Neural progenitor cell (in vitro differentiated cells): ENCODE measurements at regions not wholly inside any gene's neighbourhood (a gene's known extent, or its start where the extent isn't known, plus 50 kb on each side); places are given as distances from the start of the nearest gene placed in this dataset.

Experiments used
- DNase-seq: peaks from one replicate; pipeline ENCODE4 v3.0.0-alpha.2; 2016; ENCODE audit warnings: low spot score
- H2AFZ ChIP-seq: fragments of 200-600 bp; sonication (generic); replicated peaks from 2 replicates; pipeline ENCODE4 v1.6.1; 2016; ENCODE audit warnings: antibody characterized with exemption
- H3F3A ChIP-seq: fragments of 200-600 bp; sonication (generic); 2 replicates; pipeline ENCODE4 v1.6.1; 2016; ENCODE audit warnings: antibody characterized with exemption, low read depth
- H3K27ac ChIP-seq: fragments of 200-600 bp; sonication (generic); 2 replicates; pipeline ENCODE4 v1.5.1; 2016; ENCODE audit warnings: mild to moderate bottlenecking
- H3K27me3 ChIP-seq: fragments of 200-600 bp; sonication (generic); 2 replicates; pipeline ENCODE4 v1.6.1; 2016; ENCODE audit warnings: mild to moderate bottlenecking, moderate library complexity
- H3K36me3 ChIP-seq: fragments of 200-600 bp; sonication (generic); 2 replicates; pipeline ENCODE4 v1.5.1; 2016
- H3K4me1 ChIP-seq: fragments of 200-600 bp; sonication (generic); 2 replicates; pipeline ENCODE4 v1.6.1; 2016; ENCODE audit warnings: mixed run types
- H3K4me2 ChIP-seq: fragments of 200-600 bp; sonication (generic); 2 replicates; pipeline ENCODE4 v1.6.1; 2016
- H3K4me3 ChIP-seq: fragments of 200-600 bp; sonication (generic); 2 replicates; pipeline ENCODE4 v1.5.1; 2016
- H3K79me2 ChIP-seq: fragments of 200-600 bp; sonication (generic); 2 replicates; pipeline ENCODE4 v1.6.1; 2016; ENCODE audit warnings: low read depth
- H3K9ac ChIP-seq: fragments of 200-600 bp; sonication (generic); 2 replicates; pipeline ENCODE4 v1.6.1; 2016
- H3K9me3 ChIP-seq: fragments of 200-600 bp; sonication (generic); 2 replicates; pipeline ENCODE4 v1.5.1; 2016; ENCODE audit warnings: low read depth
- H4K20me1 ChIP-seq: fragments of 200-600 bp; sonication (generic); 2 replicates; pipeline ENCODE4 v1.6.1; 2016; ENCODE audit warnings: low read depth
- H3K27ac Mint-ChIP-seq: 3 replicates; pipeline ENCODE4 v1.8.0; 2021; ENCODE audit warnings: mixed read lengths
- H3K27me3 Mint-ChIP-seq: 2 replicates; pipeline ENCODE4 v1.8.0; 2022; ENCODE audit warnings: low read depth, mild to moderate bottlenecking, inconsistent platforms, moderate library complexity, mixed read lengths; ENCODE audit not compliant: insufficient read depth
- H3K36me3 Mint-ChIP-seq: 3 replicates; pipeline ENCODE4 v1.8.0; 2021; ENCODE audit warnings: mixed read lengths
- H3K4me1 Mint-ChIP-seq: 3 replicates; pipeline ENCODE4 v1.8.0; 2021; ENCODE audit warnings: mixed read lengths
- H3K4me3 Mint-ChIP-seq: 3 replicates; pipeline ENCODE4 v1.8.0; 2021; ENCODE audit warnings: mild to moderate bottlenecking, moderate library complexity, mixed read lengths
- H3K9me3 Mint-ChIP-seq: 3 replicates; pipeline ENCODE4 v1.8.0; 2020; ENCODE audit warnings: mixed read lengths
- EZH2 ChIP-seq: fragments of 200-600 bp; sonication (generic); IDR thresholded peaks from 2 replicates; pipeline ENCODE4 v1.6.1; 2017; ENCODE audit warnings: antibody characterized with exemption, mild to moderate bottlenecking, moderate library complexity
- EZH2phosphoT487 ChIP-seq: fragments of 200-600 bp; sonication (generic); IDR thresholded peaks from 2 replicates; pipeline ENCODE4 v1.6.1; 2017; ENCODE audit warnings: antibody characterized with exemption
- TF ChIP-seq, protein P1 (sequence below): fragments of 200-600 bp; sonication (generic); IDR thresholded peaks from 2 replicates; pipeline ENCODE4 v1.5.1; 2017; ENCODE audit warnings: antibody characterized with exemption, mild to moderate bottlenecking

DNA sequence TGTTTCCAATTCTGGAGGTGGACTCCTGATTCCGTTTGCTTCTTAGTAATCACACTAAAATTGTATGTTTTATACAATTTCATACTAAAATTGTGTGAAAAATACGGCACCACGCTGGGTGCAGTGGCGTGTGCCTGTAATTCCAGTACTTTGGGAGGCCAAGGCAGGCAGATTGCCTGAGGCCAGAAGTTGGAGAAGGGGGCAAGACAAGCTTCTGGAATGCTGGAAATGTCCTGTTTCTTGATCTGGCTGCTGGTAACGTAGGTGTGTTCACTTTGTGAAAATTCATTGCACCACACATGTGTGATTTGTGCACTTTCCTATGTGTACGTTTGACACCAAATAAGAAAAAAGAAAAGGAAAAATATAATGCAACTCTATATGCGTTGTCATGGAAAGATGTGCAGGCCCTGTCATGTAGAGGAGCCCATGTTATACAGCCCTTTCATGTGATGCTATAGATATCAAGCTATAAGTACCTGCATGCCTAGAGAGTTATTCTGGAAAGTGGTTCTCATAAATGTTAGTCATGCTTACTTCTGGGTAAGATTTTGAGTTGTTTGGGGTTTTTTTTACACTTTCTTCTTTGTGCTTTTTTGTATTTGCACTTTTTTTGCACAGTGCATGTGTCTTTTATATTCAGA, 119.9 kb downstream of the TMEM174 start:
- no peak overlapping the region for H3K27ac ChIP-seq
- Mint-ChIP-seq H3K9me3 (peaks cover 3% of the 10 kb centered on the region), H3K4me3 (no peak overlapping the region), H3K36me3 (no peaks in the 10 kb centered on the region), H3K27me3 (peaks cover 28% of the 10 kb centered on the region), H3K4me1 (peaks cover 6% of the 10 kb centered on the region), H3K27ac (no peak overlapping the region)
- no peak overlapping the region for H3K4me3 ChIP-seq
- no peaks in the 10 kb centered on the region for H3K36me3 ChIP-seq
- H3K27me3 ChIP-seq, result peaks cover 79% of the 10 kb centered on the region
- peaks cover 17% of the 10 kb centered on the region for H4K20me1 ChIP-seq
- H3K9me3 ChIP-seq, result no peaks in the 10 kb centered on the region
- H3F3A ChIP-seq, result no peaks in the 10 kb centered on the region
- H3K9ac ChIP-seq, result no peak overlapping the region
- H3K79me2 ChIP-seq, result no peaks in the 10 kb centered on the region
- DNase-seq, result no peak
- H3K4me2 ChIP-seq, result no peak overlapping the region
- peaks cover under 1% of the 10 kb centered on the region for H3K4me1 ChIP-seq
- no peak overlapping the region for H2AFZ ChIP-seq
- TF ChIP-seq EZH2, result no peak

DNA sequence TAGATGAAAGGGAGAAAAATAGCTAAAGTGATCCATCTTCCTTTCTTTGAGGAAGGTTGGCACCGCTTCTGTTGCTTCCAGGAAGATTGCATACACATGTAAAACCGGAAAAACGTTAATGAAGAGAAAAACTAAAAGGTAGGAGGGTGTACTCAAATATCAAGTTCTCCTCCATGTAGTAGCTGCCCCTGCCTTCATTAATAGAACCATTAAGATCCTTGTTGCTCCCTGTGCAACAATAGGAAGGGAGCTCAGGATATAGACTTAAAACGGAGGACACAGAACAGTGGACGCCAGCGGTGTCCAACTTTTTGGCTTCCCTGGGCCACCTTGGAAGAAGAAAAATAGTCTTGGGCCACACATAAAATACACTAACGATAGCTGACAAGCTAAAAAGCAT, 118.9 kb downstream of the TMEM174 start:
- H3K79me2 ChIP-seq, result no peaks in the 10 kb centered on the region
- DNase-seq, result no peak
- no peak overlapping the region for H2AFZ ChIP-seq
- no peak overlapping the region for H3K4me3 ChIP-seq
- H3K36me3 ChIP-seq, result no peaks in the 10 kb centered on the region
- no peaks in the 10 kb centered on the region for H3K36me3 Mint-ChIP-seq
- peaks cover 68% of the 10 kb centered on the region for H3K27me3 ChIP-seq
- H3K9ac ChIP-seq, result no peak overlapping the region
- peaks cover 5% of the 10 kb centered on the region for H3K9me3 Mint-ChIP-seq
- TF ChIP-seq EZH2phosphoT487 (no peak), EZH2 (no peak)
- TF ChIP-seq, protein P1, sequence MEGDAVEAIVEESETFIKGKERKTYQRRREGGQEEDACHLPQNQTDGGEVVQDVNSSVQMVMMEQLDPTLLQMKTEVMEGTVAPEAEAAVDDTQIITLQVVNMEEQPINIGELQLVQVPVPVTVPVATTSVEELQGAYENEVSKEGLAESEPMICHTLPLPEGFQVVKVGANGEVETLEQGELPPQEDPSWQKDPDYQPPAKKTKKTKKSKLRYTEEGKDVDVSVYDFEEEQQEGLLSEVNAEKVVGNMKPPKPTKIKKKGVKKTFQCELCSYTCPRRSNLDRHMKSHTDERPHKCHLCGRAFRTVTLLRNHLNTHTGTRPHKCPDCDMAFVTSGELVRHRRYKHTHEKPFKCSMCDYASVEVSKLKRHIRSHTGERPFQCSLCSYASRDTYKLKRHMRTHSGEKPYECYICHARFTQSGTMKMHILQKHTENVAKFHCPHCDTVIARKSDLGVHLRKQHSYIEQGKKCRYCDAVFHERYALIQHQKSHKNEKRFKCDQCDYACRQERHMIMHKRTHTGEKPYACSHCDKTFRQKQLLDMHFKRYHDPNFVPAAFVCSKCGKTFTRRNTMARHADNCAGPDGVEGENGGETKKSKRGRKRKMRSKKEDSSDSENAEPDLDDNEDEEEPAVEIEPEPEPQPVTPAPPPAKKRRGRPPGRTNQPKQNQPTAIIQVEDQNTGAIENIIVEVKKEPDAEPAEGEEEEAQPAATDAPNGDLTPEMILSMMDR, result no peak
- no peaks in the 10 kb centered on the region for H3K4me1 ChIP-seq
- H3K27ac ChIP-seq, result no peak overlapping the region
- H3K9me3 ChIP-seq, result no peaks in the 10 kb centered on the region
- H3K27me3 Mint-ChIP-seq, result peaks cover 19% of the 10 kb centered on the region
- H3F3A ChIP-seq, result no peaks in the 10 kb centered on the region
- no peak overlapping the region for H3K27ac Mint-ChIP-seq
- H3K4me2 ChIP-seq, result no peak overlapping the region
- H4K20me1 ChIP-seq, result peaks cover 6% of the 10 kb centered on the region
- peaks cover 4% of the 10 kb centered on the region for H3K4me1 Mint-ChIP-seq
- H3K4me3 Mint-ChIP-seq, result no peak overlapping the region

DNA sequence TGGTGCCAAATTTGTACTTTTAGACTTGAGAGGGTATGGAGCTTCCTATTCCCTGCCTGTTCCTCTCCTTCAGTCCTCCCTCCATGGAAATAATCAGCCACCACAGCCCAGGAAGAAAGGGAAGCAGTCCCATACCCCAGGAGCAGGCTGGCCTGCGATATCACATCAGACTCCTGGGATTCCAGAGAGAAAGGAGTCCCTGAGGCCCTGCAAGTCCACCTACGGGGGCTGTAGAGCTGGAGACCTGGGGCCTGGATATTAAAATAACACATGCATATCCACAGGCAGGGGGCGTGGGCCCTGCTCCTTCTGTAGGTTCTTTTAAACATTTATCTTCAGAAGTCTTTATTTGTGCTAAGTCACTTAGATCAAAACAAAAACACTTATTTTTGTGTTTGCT, 117.2 kb downstream of the TMEM174 start:
- Histone ChIP-seq H3K79me2 (no peaks in the 10 kb centered on the region), H3K4me1 (no peaks in the 10 kb centered on the region), H3K9ac (no peak overlapping the region), H3K36me3 (no peaks in the 10 kb centered on the region), H4K20me1 (peaks cover 1% of the 10 kb centered on the region), H3K4me3 (no peak overlapping the region), H3K27ac (no peak overlapping the region), H3K27me3 (peaks cover 52% of the 10 kb centered on the region), H3K9me3 (no peaks in the 10 kb centered on the region), H3F3A (no peaks in the 10 kb centered on the region), H3K4me2 (no peak overlapping the region), H2AFZ (no peak overlapping the region)
- DNase-seq, result no peak
- H3K4me1 Mint-ChIP-seq, result peaks cover 4% of the 10 kb centered on the region
- peaks cover 3% of the 10 kb centered on the region for H3K9me3 Mint-ChIP-seq
- H3K27me3 Mint-ChIP-seq, result peaks cover 5% of the 10 kb centered on the region
- TF ChIP-seq, protein P1, result no peak
- TF ChIP-seq EZH2phosphoT487, result no peak
- no peak for TF ChIP-seq EZH2
- no peak overlapping the region for H3K4me3 Mint-ChIP-seq
- H3K36me3 Mint-ChIP-seq, result no peaks in the 10 kb centered on the region
- H3K27ac Mint-ChIP-seq, result no peak overlapping the region

DNA sequence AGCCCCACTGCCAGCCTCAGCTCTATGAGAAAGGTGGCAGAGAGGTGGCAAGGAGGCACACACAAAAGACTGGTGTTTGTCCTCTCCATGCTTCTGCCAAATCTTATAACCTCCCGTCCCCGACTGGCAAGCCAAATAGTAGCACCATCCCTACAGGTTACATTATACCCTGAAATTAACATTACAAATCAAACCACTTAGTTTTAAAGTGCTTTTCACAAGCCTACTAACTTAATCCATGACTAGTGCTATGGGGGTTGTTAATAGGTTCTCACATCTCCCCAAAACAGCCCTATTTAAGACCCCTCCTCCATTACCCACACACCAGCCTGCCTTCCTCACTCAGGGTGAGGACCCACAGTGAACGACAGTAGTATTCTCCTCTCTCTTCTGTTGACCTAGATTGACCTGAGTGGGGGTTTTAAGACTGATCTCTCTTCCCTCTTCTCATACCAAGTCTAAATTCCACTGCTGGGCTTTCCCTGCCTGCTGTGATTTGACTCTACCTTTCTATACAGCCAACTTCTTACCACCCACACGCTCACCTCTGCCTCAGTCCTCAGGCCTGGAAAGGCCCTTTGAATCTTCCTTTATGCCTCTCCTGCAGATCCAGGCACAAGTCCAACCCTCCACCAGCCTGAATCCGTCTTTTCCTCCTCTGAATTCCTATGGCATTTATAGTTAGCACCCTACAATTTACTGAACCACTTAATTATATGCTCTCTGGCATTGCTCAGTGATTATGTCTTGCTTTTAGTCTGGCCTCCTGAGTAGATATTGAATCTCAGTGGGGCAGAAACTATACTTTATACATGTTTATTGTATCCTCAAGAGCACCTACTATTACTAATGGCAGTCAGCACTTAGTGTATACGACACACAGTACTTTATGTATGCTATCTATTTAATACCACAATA, 116.1 kb downstream of the TMEM174 start:
- no peak overlapping the region for H3K9ac ChIP-seq
- Mint-ChIP-seq H3K36me3 (no peaks in the 10 kb centered on the region), H3K4me1 (peaks cover 6% of the 10 kb centered on the region), H3K27ac (no peak overlapping the region), H3K9me3 (peaks cover 3% of the 10 kb centered on the region), H3K27me3 (peaks cover 8% of the 10 kb centered on the region), H3K4me3 (no peak overlapping the region)
- H2AFZ ChIP-seq, result no peak overlapping the region
- no peak for DNase-seq
- H3K79me2 ChIP-seq, result no peaks in the 10 kb centered on the region
- H3K4me2 ChIP-seq, result no peak overlapping the region
- peaks cover 40% of the 10 kb centered on the region for H3K27me3 ChIP-seq
- H3K4me3 ChIP-seq, result no peak overlapping the region
- TF ChIP-seq EZH2phosphoT487, result no peak
- TF ChIP-seq, protein P1, result no peak
- TF ChIP-seq EZH2, result no peak
- H3K36me3 ChIP-seq, result no peaks in the 10 kb centered on the region
- no peaks in the 10 kb centered on the region for H3F3A ChIP-seq
- no peaks in the 10 kb centered on the region for H4K20me1 ChIP-seq
- no peak overlapping the region for H3K27ac ChIP-seq
- no peaks in the 10 kb centered on the region for H3K9me3 ChIP-seq
- H3K4me1 ChIP-seq, result no peaks in the 10 kb centered on the region
